K562 (cell line): ENCODE measurements at regions not wholly inside any gene's neighbourhood (a gene's known extent, or its start where the extent isn't known, plus 50 kb on each side); places are given as distances from the start of the nearest gene placed in this dataset.

Experiments used
- CREM ChIP-seq: IDR thresholded peaks from 2 replicates; pipeline ENCODE4 v1.6.1; 2014; ENCODE audit warnings: antibody characterized with exemption, low read depth
- EGR1 ChIP-seq: fragments of 450-650 bp; conservative IDR thresholded peaks from 2 replicates; pipeline ENCODE4 v1.6.1; 2017; ENCODE audit warnings: mild to moderate bottlenecking
- ERF ChIP-seq: fragments of 450-650 bp; formaldehyde crosslinking; IDR thresholded peaks from 2 replicates; pipeline ENCODE4 v1.4.0; 2020; ENCODE audit warnings: mild to moderate bottlenecking, mixed read lengths
- FOXA3 ChIP-seq, 2 experiments: fragments of 450-650 bp in 1 of 2; sonication (generic) in 1 of 2; formaldehyde crosslinking; IDR thresholded peaks in 1 of 2; conservative IDR thresholded peaks in 1 of 2; 2 replicates each; pipeline versions ENCODE4 v1.4.0 to v1.8.0; 2020 to 2022; ENCODE audit warnings: mild to moderate bottlenecking in 2 of 2, missing genetic modification reagents in 1 of 2
- HNRNPK ChIP-seq: fragments of 200-400 bp; formaldehyde crosslinking; IDR thresholded peaks from one replicate; pipeline ENCODE4 v1.6.1; 2018; ENCODE audit warnings: mild to moderate bottlenecking, low read depth, low read length; ENCODE audit not compliant: poor library complexity, severe bottlenecking
- KDM1A ChIP-seq, 2 experiments: fragments of 450-650 bp; IDR thresholded peaks; 2 replicates each; pipeline ENCODE4 v1.6.1; 2016; ENCODE audit warnings: mild to moderate bottlenecking in 2 of 2
- KLF16 ChIP-seq: IDR thresholded peaks from 2 replicates; pipeline ENCODE4 v1.6.1; 2016; ENCODE audit warnings: antibody characterized with exemption
- MCM2 ChIP-seq: fragments of 450-650 bp; IDR thresholded peaks from 2 replicates; pipeline ENCODE4 v1.6.1; 2017; ENCODE audit warnings: low read depth, mild to moderate bottlenecking
- NFE2 ChIP-seq: IDR thresholded peaks from 2 replicates; pipeline ENCODE4 v1.6.1; 2014; ENCODE audit warnings: antibody characterized with exemption, low read depth
- POLR3G ChIP-seq: IDR thresholded peaks from 2 replicates; pipeline ENCODE4 v1.6.1; 2011; ENCODE audit not compliant: insufficient read length, insufficient replicate concordance; ENCODE audit errors: extremely low read depth
- RBM25 ChIP-seq: fragments of 200-400 bp; formaldehyde crosslinking; IDR thresholded peaks from 2 replicates; pipeline ENCODE4 v1.6.1; 2018; ENCODE audit warnings: low read length, low read depth, moderate library complexity; ENCODE audit not compliant: severe bottlenecking
- TBP ChIP-seq: optimal IDR thresholded peaks from 2 replicates; pipeline ENCODE3; 2011; ENCODE audit warnings: low read depth, low read length, improper control_type of control experiment
- ZBED1 ChIP-seq: IDR thresholded peaks from 2 replicates; pipeline ENCODE4 v1.6.1; 2014
- ZFP36 ChIP-seq: fragments of 150-350 bp; IDR thresholded peaks from 2 replicates; pipeline ENCODE4 v1.6.1; 2018; ENCODE audit warnings: low read length, low read depth; ENCODE audit not compliant: partially characterized antibody
- TF ChIP-seq, protein P1 (sequence below): fragments of 150-350 bp; IDR thresholded peaks from 2 replicates; pipeline ENCODE4 v1.6.1; 2014; ENCODE audit warnings: low read depth, mild to moderate bottlenecking, low read length, borderline replicate concordance
- TF ChIP-seq, protein P2 (sequence below): sonication (generic); formaldehyde crosslinking; IDR thresholded peaks from 2 replicates; pipeline ENCODE4 v1.8.1; 2022; ENCODE audit warnings: missing genetic modification reagents
- TF ChIP-seq, protein P3 (sequence below): fragments of 450-650 bp; formaldehyde crosslinking; IDR thresholded peaks from 2 replicates; pipeline ENCODE4 v1.4.0; 2020; ENCODE audit warnings: mild to moderate bottlenecking, mixed read lengths
- TF ChIP-seq, protein P4 (sequence below): fragments of 450-650 bp; formaldehyde crosslinking; IDR thresholded peaks from 2 replicates; pipeline ENCODE4 v1.4.0; 2022; ENCODE audit warnings: mild to moderate bottlenecking, moderate library complexity
- TF ChIP-seq, protein P5 (sequence below): fragments of 450-650 bp; IDR thresholded peaks from 2 replicates; pipeline ENCODE4 v1.6.1; 2016; ENCODE audit warnings: missing biosample characterization, missing genetic modification characterization
- TF ChIP-seq, protein P6 (sequence below): sonication (generic); formaldehyde crosslinking; IDR thresholded peaks from 2 replicates; pipeline ENCODE4 v1.8.0; 2023; ENCODE audit warnings: mild to moderate bottlenecking, missing genetic modification reagents

DNA sequence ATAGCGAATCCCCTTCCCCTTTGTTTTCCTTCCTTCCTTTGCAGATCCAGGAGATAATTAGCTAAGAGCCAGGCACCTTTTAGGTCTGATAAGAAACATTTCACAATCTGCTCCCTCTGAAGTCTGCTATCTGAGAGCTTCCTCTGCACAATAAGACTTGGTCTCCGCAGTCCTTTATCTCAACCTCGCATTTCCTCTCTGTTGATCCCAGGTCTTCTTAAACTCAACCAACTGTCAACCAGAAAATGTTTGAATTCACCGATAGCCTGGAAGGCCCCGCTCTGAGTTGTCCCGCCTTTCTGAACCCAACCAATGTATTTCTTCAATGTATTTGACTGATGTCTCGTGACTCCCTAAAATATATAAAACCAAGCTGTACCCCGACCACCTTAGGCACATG lies 78.4 kb upstream of the CTDP1 start (continued):
- TF ChIP-seq, protein P1, sequence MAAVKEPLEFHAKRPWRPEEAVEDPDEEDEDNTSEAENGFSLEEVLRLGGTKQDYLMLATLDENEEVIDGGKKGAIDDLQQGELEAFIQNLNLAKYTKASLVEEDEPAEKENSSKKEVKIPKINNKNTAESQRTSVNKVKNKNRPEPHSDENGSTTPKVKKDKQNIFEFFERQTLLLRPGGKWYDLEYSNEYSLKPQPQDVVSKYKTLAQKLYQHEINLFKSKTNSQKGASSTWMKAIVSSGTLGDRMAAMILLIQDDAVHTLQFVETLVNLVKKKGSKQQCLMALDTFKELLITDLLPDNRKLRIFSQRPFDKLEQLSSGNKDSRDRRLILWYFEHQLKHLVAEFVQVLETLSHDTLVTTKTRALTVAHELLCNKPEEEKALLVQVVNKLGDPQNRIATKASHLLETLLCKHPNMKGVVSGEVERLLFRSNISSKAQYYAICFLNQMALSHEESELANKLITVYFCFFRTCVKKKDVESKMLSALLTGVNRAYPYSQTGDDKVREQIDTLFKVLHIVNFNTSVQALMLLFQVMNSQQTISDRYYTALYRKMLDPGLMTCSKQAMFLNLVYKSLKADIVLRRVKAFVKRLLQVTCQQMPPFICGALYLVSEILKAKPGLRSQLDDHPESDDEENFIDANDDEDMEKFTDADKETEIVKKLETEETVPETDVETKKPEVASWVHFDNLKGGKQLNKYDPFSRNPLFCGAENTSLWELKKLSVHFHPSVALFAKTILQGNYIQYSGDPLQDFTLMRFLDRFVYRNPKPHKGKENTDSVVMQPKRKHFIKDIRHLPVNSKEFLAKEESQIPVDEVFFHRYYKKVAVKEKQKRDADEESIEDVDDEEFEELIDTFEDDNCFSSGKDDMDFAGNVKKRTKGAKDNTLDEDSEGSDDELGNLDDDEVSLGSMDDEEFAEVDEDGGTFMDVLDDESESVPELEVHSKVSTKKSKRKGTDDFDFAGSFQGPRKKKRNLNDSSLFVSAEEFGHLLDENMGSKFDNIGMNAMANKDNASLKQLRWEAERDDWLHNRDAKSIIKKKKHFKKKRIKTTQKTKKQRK = no peak
- TF ChIP-seq FOXA3 (CRISPR knock-in tag; conservative IDR thresholded peaks at IDR 0.05 in 1 of 2, IDR thresholded peaks at IDR 0.05 in 1 of 2) = 0 out of 4 replicates have a peak, but pooled peaks of 1 of the 2 experiments have one; percentile 23
- TF ChIP-seq NFE2 = no peak
- no peak for TF ChIP-seq HNRNPK
- TF ChIP-seq, protein P2, sequence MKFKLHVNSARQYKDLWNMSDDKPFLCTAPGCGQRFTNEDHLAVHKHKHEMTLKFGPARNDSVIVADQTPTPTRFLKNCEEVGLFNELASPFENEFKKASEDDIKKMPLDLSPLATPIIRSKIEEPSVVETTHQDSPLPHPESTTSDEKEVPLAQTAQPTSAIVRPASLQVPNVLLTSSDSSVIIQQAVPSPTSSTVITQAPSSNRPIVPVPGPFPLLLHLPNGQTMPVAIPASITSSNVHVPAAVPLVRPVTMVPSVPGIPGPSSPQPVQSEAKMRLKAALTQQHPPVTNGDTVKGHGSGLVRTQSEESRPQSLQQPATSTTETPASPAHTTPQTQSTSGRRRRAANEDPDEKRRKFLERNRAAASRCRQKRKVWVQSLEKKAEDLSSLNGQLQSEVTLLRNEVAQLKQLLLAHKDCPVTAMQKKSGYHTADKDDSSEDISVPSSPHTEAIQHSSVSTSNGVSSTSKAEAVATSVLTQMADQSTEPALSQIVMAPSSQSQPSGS = no peak
- TF ChIP-seq, protein P3, sequence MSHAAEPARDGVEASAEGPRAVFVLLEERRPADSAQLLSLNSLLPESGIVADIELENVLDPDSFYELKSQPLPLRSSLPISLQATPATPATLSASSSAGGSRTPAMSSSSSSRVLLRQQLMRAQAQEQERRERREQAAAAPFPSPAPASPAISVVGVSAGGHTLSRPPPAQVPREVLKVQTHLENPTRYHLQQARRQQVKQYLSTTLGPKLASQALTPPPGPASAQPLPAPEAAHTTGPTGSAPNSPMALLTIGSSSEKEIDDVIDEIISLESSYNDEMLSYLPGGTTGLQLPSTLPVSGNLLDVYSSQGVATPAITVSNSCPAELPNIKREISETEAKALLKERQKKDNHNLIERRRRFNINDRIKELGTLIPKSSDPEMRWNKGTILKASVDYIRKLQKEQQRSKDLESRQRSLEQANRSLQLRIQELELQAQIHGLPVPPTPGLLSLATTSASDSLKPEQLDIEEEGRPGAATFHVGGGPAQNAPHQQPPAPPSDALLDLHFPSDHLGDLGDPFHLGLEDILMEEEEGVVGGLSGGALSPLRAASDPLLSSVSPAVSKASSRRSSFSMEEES (CRISPR knock-in tag) = peak; percentile 79
- TF ChIP-seq, protein P4, sequence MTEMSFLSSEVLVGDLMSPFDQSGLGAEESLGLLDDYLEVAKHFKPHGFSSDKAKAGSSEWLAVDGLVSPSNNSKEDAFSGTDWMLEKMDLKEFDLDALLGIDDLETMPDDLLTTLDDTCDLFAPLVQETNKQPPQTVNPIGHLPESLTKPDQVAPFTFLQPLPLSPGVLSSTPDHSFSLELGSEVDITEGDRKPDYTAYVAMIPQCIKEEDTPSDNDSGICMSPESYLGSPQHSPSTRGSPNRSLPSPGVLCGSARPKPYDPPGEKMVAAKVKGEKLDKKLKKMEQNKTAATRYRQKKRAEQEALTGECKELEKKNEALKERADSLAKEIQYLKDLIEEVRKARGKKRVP (CRISPR knock-in tag) = no peak
- TF ChIP-seq ZBED1 = peak; percentile 79; the same call in 1 of the 2 replicates
- no peak for TF ChIP-seq ZFP36
- peak; percentile 94 for TF ChIP-seq KLF16
- TF ChIP-seq POLR3G = no peak
- no peak for TF ChIP-seq ERF (CRISPR knock-in tag)
- peak; percentile 23; the same call in 1 of the 2 replicates for TF ChIP-seq CREM
- no peak for TF ChIP-seq TBP
- TF ChIP-seq, protein P5, sequence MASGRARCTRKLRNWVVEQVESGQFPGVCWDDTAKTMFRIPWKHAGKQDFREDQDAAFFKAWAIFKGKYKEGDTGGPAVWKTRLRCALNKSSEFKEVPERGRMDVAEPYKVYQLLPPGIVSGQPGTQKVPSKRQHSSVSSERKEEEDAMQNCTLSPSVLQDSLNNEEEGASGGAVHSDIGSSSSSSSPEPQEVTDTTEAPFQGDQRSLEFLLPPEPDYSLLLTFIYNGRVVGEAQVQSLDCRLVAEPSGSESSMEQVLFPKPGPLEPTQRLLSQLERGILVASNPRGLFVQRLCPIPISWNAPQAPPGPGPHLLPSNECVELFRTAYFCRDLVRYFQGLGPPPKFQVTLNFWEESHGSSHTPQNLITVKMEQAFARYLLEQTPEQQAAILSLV = peak; percentile 72; the same call in 1 of the 2 replicates
- peak; percentile 80 to 82 for TF ChIP-seq KDM1A (IDR thresholded peaks at IDR 0.05)
- no peak for TF ChIP-seq MCM2
- TF ChIP-seq EGR1 = no peak
- TF ChIP-seq, protein P6, sequence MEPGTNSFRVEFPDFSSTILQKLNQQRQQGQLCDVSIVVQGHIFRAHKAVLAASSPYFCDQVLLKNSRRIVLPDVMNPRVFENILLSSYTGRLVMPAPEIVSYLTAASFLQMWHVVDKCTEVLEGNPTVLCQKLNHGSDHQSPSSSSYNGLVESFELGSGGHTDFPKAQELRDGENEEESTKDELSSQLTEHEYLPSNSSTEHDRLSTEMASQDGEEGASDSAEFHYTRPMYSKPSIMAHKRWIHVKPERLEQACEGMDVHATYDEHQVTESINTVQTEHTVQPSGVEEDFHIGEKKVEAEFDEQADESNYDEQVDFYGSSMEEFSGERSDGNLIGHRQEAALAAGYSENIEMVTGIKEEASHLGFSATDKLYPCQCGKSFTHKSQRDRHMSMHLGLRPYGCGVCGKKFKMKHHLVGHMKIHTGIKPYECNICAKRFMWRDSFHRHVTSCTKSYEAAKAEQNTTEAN (CRISPR knock-in tag) = no peak
- TF ChIP-seq RBM25 = no peak
